WTC11 (cell line): ENCODE measurements at regions not wholly inside any gene's neighbourhood (a gene's known extent, or its start where the extent isn't known, plus 50 kb on each side); places are given as distances from the start of the nearest gene placed in this dataset.

ENCODE experiments used
- ATAC-seq: fragments of 200-7000 bp; cut with Tn5 transposase; 2 replicates; pipeline ENCODE4 v1.10.0; 2021; ENCODE audit warnings: mild to moderate bottlenecking, moderate library complexity
- CTCF ChIA-PET: fragments of 300-600 bp; sonication (Branson Sonifier 250); formaldehyde crosslinking; loops from one replicate; lab custom pipeline; 2021; ENCODE audit warnings: antibody characterized with exemption; lab: Charles Lee
- POLR2A ChIA-PET: fragments of 350-600 bp; sonication (Branson Sonifier 250); formaldehyde crosslinking; loops from one replicate; lab custom pipeline; 2021; ENCODE audit warnings: antibody characterized with exemption; lab: Charles Lee
- DNase-seq: peaks from one replicate; pipeline ENCODE4 v3.0.0; 2021; ENCODE audit warnings: low spot score
- H3K27ac Mint-ChIP-seq: 2 replicates; pipeline ENCODE4 v1.8.0; 2021; ENCODE audit warnings: mixed read lengths
- H3K27me3 Mint-ChIP-seq: 2 replicates; pipeline ENCODE4 v1.8.0; 2021; ENCODE audit warnings: low read depth, mild to moderate bottlenecking, moderate library complexity, mixed read lengths
- H3K36me3 Mint-ChIP-seq: 2 replicates; pipeline ENCODE4 v1.8.0; 2021; ENCODE audit warnings: mixed read lengths
- H3K4me1 Mint-ChIP-seq: 2 replicates; pipeline ENCODE4 v1.8.0; 2022; ENCODE audit warnings: mixed read lengths
- H3K4me3 Mint-ChIP-seq: 2 replicates; pipeline ENCODE4 v1.8.0; 2021; ENCODE audit warnings: mild to moderate bottlenecking, moderate library complexity, mixed read lengths
- H3K9me3 Mint-ChIP-seq: 2 replicates; pipeline ENCODE4 v1.8.0; 2021; ENCODE audit warnings: mixed read lengths
- ELF4 ChIP-seq: sonication (generic); formaldehyde crosslinking; IDR thresholded peaks from 2 replicates; pipeline ENCODE4 v1.8.1; 2022; ENCODE audit warnings: low read depth, mild to moderate bottlenecking, moderate library complexity, missing genetic modification reagents
- ETV6 ChIP-seq: sonication (generic); formaldehyde crosslinking; IDR thresholded peaks from 2 replicates; pipeline ENCODE4 v1.8.1; 2022; ENCODE audit warnings: mild to moderate bottlenecking, missing genetic modification reagents
- FOXJ3 ChIP-seq: sonication (generic); formaldehyde crosslinking; IDR thresholded peaks from 2 replicates; pipeline ENCODE4 v1.9.0; 2021; ENCODE audit warnings: missing genetic modification reagents, mild to moderate bottlenecking, borderline replicate concordance
- FOXK1 ChIP-seq: sonication (generic); formaldehyde crosslinking; IDR thresholded peaks from 2 replicates; pipeline ENCODE4 v1.8.0; 2022; ENCODE audit warnings: mild to moderate bottlenecking, moderate library complexity, missing genetic modification reagents
- FOXP1 ChIP-seq: sonication (generic); formaldehyde crosslinking; IDR thresholded peaks from 2 replicates; pipeline ENCODE4 v1.8.0; 2022; ENCODE audit warnings: missing genetic modification reagents, mild to moderate bottlenecking, moderate library complexity, borderline replicate concordance
- GTF2I ChIP-seq: fragments of 250-450 bp; sonication (Bioruptor Pico); conservative IDR thresholded peaks from 2 replicates; pipeline ENCODE4 v1.4.0; 2021; ENCODE audit warnings: mild to moderate bottlenecking
- JAZF1 ChIP-seq: fragments of 250-450 bp; sonication (Bioruptor Pico); IDR thresholded peaks from 2 replicates; pipeline ENCODE4 v1.9.0; 2021; ENCODE audit warnings: moderate library complexity, mild to moderate bottlenecking, inconsistent platforms
- KAT7 ChIP-seq: sonication (generic); formaldehyde crosslinking; IDR thresholded peaks from 2 replicates; pipeline ENCODE4 v1.8.1; 2023; ENCODE audit warnings: missing genetic modification reagents, mild to moderate bottlenecking, borderline replicate concordance
- MXD4 ChIP-seq: fragments of 250-450 bp; sonication (Bioruptor Pico); IDR thresholded peaks from 2 replicates; pipeline ENCODE4 v1.8.0; 2021; ENCODE audit warnings: mild to moderate bottlenecking, moderate library complexity, borderline replicate concordance
- NR2C2 ChIP-seq: sonication (generic); formaldehyde crosslinking; IDR thresholded peaks from 2 replicates; pipeline ENCODE4 v1.8.0; 2022; ENCODE audit warnings: mild to moderate bottlenecking, missing genetic modification reagents
- PRRX2 ChIP-seq: fragments of 250-450 bp; sonication (Bioruptor Pico); IDR thresholded peaks from 2 replicates; pipeline ENCODE4 v1.8.0; 2021; ENCODE audit warnings: mild to moderate bottlenecking
- RELA ChIP-seq: sonication (generic); formaldehyde crosslinking; IDR thresholded peaks from 2 replicates; pipeline ENCODE4 v1.8.1; 2022; ENCODE audit warnings: missing genetic modification reagents, mild to moderate bottlenecking, borderline replicate concordance
- SMAD3 ChIP-seq: sonication (generic); formaldehyde crosslinking; IDR thresholded peaks from 2 replicates; pipeline ENCODE4 v1.8.0; 2022; ENCODE audit warnings: missing genetic modification reagents, mild to moderate bottlenecking, borderline replicate concordance
- TEAD4 ChIP-seq: sonication (generic); formaldehyde crosslinking; IDR thresholded peaks from 2 replicates; pipeline ENCODE4 v1.8.0; 2022; ENCODE audit warnings: mild to moderate bottlenecking, missing genetic modification reagents
- ZNF219 ChIP-seq: sonication (generic); formaldehyde crosslinking; IDR thresholded peaks from 2 replicates; pipeline ENCODE4 v1.8.0; 2023; ENCODE audit warnings: missing genetic modification reagents, mild to moderate bottlenecking, borderline replicate concordance
- TF ChIP-seq, protein P1 (sequence below): sonication (generic); formaldehyde crosslinking; IDR thresholded peaks from 2 replicates; pipeline ENCODE4 v1.8.1; 2022; ENCODE audit warnings: missing genetic modification reagents, borderline replicate concordance
- TF ChIP-seq, protein P2 (sequence below): sonication (generic); formaldehyde crosslinking; IDR thresholded peaks from 2 replicates; pipeline ENCODE4 v1.8.1; 2022; ENCODE audit warnings: mild to moderate bottlenecking, missing genetic modification reagents, moderate library complexity, borderline replicate concordance
- TF ChIP-seq, protein P3 (sequence below): sonication (generic); formaldehyde crosslinking; IDR thresholded peaks from 2 replicates; pipeline ENCODE4 v1.8.1; 2023; ENCODE audit warnings: mild to moderate bottlenecking, missing genetic modification reagents
- TF ChIP-seq, protein P4 (sequence below): sonication (generic); formaldehyde crosslinking; IDR thresholded peaks from 2 replicates; pipeline ENCODE4 v1.8.0; 2022; ENCODE audit warnings: mild to moderate bottlenecking, missing genetic modification reagents

DNA sequence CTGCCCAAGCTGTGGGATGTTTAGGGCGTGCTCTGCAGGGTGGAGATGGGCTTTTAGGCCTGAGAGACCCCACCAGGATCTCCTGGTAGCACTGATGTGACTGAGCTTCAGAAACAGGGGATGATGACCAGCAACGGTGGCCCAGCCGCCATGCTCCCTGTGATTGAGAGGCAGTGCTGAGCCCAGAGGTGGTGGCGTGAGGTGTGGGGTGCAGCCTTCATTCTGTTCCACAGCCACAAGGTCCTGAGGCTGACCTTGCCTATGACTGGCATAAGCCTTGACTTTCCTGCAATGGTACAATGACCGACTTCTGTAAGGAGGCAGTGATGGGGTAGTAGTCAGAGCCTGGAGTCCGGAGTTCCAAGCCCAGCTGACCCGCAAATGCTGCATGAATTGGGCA lies 263.3 kb downstream of the TSN start:
- ATAC-seq: no peak
- Mint-ChIP-seq H3K27ac (no peak overlapping the region), H3K36me3 (peaks cover 2% of the 10 kb centered on the region; the same call in 1 of the 2 replicates), H3K4me3 (no peak overlapping the region), H3K27me3 (peaks cover 3% of the 10 kb centered on the region; the same call in 1 of the 2 replicates), H3K4me1 (peaks cover 29% of the 10 kb centered on the region), H3K9me3 (peaks cover 14% of the 10 kb centered on the region; the same call in 1 of the 2 replicates)
- DNase-seq: no peak
- ChIA-PET POLR2A (no interaction called here), CTCF (no interaction called here)
- TF ChIP-seq ETV6 (CRISPR knock-in tag): 0 out of 2 replicates have a peak, but pooled peaks have one; percentile 11
- TF ChIP-seq, protein P1, sequence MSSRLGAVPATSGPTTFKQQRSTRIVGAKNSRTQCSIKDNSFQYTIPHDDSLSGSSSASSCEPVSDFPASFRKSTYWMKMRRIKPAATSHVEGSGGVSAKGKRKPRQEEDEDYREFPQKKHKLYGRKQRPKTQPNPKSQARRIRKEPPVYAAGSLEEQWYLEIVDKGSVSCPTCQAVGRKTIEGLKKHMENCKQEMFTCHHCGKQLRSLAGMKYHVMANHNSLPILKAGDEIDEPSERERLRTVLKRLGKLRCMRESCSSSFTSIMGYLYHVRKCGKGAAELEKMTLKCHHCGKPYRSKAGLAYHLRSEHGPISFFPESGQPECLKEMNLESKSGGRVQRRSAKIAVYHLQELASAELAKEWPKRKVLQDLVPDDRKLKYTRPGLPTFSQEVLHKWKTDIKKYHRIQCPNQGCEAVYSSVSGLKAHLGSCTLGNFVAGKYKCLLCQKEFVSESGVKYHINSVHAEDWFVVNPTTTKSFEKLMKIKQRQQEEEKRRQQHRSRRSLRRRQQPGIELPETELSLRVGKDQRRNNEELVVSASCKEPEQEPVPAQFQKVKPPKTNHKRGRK (CRISPR knock-in tag): no peak
- TF ChIP-seq, all 79 proteins: peak for 1

DNA sequence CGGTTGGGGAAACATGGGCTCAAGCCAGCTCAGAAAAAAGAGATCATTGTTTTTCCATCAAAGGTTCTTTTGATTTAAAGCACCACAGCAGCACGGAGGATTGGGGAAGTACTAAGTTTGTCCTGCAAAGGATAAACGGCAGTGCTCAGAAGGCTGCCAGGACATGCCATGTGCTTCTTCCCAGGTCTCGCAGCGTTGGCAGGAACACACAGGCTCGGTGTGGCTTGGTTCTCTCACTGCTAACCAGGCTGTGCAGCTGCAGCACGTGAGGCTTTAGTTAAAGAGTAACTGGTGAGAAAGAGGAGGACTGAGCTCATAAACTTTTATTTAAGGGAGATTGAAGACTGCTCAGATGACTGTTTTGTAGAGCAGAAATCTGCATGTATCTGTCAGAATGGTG lies 264.3 kb downstream of the TSN start:
- ATAC-seq: peak; percentile 27; the same call in 1 of the 2 replicates
- H3K36me3 Mint-ChIP-seq: peaks cover 2% of the 10 kb centered on the region; the same call in 1 of the 2 replicates
- ChIA-PET POLR2A (no interaction called here), CTCF (interaction anchor here (1.4 kb wide), 1 partner anchor 209 kb away, joined by 5 read pairs; no protein-coding TSS in a partner anchor)
- no peak overlapping the region for H3K4me3 Mint-ChIP-seq
- H3K4me1 Mint-ChIP-seq: peaks cover 29% of the 10 kb centered on the region
- H3K27me3 Mint-ChIP-seq: peaks cover 3% of the 10 kb centered on the region; the same call in 1 of the 2 replicates
- no peak for TF ChIP-seq FOXP1 (CRISPR knock-in tag)
- no peak for TF ChIP-seq TEAD4
- TF ChIP-seq PRRX2 (CRISPR knock-in tag): no peak
- TF ChIP-seq, protein P2, sequence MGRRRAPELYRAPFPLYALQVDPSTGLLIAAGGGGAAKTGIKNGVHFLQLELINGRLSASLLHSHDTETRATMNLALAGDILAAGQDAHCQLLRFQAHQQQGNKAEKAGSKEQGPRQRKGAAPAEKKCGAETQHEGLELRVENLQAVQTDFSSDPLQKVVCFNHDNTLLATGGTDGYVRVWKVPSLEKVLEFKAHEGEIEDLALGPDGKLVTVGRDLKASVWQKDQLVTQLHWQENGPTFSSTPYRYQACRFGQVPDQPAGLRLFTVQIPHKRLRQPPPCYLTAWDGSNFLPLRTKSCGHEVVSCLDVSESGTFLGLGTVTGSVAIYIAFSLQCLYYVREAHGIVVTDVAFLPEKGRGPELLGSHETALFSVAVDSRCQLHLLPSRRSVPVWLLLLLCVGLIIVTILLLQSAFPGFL (CRISPR knock-in tag): no peak
- no peak for TF ChIP-seq JAZF1 (CRISPR knock-in tag)
- TF ChIP-seq, protein P1 (CRISPR knock-in tag): no peak
- no peak for TF ChIP-seq GTF2I (CRISPR knock-in tag)
- TF ChIP-seq NR2C2 (CRISPR knock-in tag): no peak
- no peak for TF ChIP-seq RELA (CRISPR knock-in tag)
- TF ChIP-seq, protein P3, sequence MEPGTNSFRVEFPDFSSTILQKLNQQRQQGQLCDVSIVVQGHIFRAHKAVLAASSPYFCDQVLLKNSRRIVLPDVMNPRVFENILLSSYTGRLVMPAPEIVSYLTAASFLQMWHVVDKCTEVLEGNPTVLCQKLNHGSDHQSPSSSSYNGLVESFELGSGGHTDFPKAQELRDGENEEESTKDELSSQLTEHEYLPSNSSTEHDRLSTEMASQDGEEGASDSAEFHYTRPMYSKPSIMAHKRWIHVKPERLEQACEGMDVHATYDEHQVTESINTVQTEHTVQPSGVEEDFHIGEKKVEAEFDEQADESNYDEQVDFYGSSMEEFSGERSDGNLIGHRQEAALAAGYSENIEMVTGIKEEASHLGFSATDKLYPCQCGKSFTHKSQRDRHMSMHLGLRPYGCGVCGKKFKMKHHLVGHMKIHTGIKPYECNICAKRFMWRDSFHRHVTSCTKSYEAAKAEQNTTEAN (CRISPR knock-in tag): no peak
- TF ChIP-seq ETV6 (CRISPR knock-in tag): no peak
- no peak for TF ChIP-seq MXD4 (CRISPR knock-in tag)
- no peak for TF ChIP-seq ZNF219 (CRISPR knock-in tag)
- TF ChIP-seq FOXK1: no peak
- TF ChIP-seq FOXJ3 (CRISPR knock-in tag): no peak
- TF ChIP-seq, protein P4, sequence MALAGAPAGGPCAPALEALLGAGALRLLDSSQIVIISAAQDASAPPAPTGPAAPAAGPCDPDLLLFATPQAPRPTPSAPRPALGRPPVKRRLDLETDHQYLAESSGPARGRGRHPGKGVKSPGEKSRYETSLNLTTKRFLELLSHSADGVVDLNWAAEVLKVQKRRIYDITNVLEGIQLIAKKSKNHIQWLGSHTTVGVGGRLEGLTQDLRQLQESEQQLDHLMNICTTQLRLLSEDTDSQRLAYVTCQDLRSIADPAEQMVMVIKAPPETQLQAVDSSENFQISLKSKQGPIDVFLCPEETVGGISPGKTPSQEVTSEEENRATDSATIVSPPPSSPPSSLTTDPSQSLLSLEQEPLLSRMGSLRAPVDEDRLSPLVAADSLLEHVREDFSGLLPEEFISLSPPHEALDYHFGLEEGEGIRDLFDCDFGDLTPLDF (CRISPR knock-in tag): no peak
- TF ChIP-seq SMAD3 (CRISPR knock-in tag): no peak
- no peak for TF ChIP-seq KAT7 (CRISPR knock-in tag)
- TF ChIP-seq ELF4: no peak
- H3K9me3 Mint-ChIP-seq: peaks cover 10% of the 10 kb centered on the region; the same call in 1 of the 2 replicates
- no peak overlapping the region for H3K27ac Mint-ChIP-seq
- no peak for DNase-seq
